GM21717 (cell line): ENCODE measurements at regions not wholly inside any gene's neighbourhood (a gene's known extent, or its start where the extent isn't known, plus 50 kb on each side); places are given as distances from the start of the nearest gene placed in this dataset.
"Not testable (repeated sequence)": the region's sequence is repeated elsewhere in the genome, so short reads cannot be mapped to it uniquely, and the experiment has no call there.

Experiments
- ATAC-seq: cut with Tn5 transposase; IDR thresholded peaks from one replicate; pipeline ENCODE4 v1.9.1; 2021; ENCODE audit warnings: mild to moderate bottlenecking, moderate library complexity; ENCODE audit not compliant: unreplicated experiment

DNA sequence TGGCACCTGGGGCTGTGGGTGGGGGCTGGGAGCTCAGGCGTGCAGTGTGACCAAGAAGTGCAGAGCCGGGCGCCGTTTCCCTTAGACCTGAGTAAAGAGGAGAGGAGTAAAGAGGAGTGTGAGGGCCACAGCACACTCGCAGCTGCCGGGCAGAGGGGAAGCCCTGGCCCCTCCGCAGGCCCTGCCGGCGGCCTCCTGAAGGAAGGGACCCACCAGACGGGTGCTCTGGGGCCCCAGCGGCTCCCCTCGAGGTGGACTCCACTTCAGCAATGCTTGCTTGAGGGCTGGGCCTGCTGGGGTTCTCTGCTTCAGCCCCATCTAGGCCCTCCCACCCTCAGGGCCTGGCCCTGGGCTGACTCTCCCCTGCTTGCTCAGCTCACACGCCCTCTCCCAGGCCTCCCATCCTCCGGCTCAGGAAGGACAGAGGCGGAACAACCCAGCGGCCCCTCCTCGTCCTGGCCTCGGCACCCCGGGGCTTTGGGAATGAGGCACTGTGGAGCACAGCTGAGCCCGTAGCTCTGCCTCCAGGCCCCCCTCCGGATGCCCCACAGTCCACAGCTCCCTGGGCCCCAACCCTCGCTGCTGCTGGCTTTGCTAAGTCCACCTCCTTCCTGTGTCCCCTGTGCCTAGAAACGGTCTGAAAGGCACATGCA is 1198.7 kb downstream of the BRD1 start:
- no peak for ATAC-seq

DNA sequence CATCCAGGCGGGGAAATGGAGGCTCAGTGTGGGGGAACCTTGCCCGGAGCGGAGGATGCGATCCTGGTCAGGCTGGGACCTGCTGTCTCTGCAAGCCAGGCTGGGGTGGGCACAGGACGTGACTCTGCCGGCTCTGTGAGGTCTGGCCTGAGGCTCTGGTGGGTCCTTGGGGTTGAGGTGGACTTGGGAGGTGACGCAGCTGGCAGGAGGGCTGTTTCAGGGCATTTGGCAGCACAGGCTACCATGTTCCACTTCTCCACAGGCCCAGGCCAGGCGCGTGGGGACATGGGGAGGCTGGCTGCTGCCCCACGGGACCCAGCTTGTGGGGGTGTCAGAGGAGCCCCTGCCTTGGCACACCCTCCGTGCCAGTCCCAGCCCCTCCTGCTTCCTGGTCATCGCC is 1199.7 kb downstream of the BRD1 start:
- ATAC-seq, result no peak

DNA sequence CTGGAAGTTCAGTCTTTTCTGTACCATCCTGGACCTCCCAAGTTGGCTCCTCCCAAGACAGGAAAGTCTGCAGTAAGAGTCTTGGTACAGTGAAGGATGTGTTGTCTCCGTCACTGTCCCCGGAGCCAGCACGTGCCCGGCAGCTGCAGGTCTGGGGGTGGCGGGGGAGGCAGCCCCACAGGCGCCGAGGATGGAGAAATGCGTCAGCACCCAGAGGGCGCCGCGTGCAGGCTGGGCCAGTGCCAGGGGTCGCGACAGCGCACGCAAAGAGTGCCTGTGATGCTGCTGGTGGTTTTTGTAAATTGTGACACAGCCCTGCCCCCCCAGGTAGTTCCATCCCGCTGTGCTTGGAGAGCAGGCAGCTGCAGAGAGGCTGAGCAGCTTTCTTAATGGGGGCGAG is 1200.5 kb downstream of the BRD1 start:
- ATAC-seq, result no peak

DNA sequence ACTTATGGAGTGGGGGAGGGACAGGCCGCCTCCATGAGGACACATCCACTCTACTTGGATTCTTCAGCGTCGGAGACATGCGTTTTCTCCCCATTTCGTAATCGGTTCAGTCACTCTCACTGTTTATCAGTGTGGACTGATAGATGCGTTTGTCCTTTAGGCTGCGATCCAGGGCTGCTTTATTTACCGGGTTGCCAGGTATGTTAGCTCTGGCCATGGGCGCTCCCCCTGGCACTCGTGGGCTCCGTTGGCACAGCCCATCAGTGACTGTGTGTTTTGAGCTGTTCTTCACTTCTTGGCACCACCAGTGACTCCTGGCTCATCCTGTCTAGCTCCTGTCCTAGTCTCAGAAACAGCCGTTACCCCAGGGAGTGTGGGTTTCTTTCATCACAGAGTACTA is 1203.3 kb downstream of the BRD1 start:
- no peak for ATAC-seq

- no peak for ATAC-seq
These were observed 1204.7 kb downstream of the BRD1 start for GRCh38 chr22:48622891-48623545.

DNA sequence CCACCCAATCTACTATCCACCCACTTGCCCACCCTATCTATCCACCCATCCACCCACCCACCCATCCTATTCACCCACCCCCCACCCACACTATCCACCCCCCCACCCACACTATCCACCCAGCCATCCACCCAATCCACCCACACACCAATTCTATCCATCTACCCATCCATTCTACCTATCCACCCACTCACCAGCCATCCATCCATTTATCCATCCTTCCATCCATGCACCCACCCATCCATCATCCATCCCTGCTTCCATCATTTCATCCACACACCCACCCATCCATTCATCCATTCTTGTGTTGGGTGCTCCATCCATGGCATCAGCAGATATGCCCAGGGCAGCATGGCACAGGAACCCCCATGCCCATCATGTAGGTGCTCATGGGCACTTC is 1206.6 kb downstream of the BRD1 start:
- ATAC-seq, result no peak

GRCh38 chr22:48620460-48620859 is 1207.2 kb downstream of the BRD1 start:
- not testable (repeated sequence) for ATAC-seq

GRCh38 chr22:48619721-48620120 is 1208.0 kb downstream of the BRD1 start:
- no peak for ATAC-seq

DNA sequence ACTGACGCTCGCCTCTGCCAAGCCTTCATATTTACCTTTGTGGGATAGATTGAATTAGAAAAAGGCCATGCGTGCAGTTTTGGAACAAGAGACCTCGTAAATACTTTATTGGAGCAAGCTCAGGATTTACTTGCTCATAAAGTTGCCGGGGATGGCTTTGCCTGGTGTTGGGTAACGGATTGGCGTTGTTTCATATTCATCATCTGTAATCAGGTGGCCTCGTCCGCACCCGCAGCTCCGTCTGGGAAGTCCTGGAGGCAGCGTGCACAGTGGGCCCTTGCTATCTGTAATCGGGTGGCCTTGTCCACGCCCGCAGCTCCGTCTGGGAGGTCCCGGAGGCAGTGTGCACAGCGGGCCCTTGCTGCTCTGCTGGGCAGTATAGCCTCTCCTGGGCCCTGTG is 1209.3 kb downstream of the BRD1 start:
- no peak for ATAC-seq

DNA sequence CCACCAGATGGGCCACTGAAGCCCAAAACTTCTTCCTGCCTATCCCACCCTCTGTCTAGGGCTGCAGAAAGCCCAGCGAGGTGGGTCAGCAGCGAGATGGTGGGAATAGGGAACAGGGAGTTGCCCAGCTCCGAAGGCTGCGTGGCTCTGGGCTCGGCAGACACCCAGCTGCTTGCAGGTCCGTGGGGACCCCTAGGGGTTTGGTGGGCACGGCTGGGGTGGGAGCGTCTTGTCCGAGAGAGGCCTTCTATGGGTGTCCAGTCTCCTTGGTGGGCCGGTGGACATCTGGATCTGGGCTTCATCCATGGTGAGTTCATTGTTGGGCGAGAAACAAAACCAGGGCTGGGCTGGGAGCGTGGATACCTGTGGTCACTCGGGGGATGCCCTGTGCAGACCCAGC is 1211.0 kb downstream of the BRD1 start:
- no peak for ATAC-seq

DNA sequence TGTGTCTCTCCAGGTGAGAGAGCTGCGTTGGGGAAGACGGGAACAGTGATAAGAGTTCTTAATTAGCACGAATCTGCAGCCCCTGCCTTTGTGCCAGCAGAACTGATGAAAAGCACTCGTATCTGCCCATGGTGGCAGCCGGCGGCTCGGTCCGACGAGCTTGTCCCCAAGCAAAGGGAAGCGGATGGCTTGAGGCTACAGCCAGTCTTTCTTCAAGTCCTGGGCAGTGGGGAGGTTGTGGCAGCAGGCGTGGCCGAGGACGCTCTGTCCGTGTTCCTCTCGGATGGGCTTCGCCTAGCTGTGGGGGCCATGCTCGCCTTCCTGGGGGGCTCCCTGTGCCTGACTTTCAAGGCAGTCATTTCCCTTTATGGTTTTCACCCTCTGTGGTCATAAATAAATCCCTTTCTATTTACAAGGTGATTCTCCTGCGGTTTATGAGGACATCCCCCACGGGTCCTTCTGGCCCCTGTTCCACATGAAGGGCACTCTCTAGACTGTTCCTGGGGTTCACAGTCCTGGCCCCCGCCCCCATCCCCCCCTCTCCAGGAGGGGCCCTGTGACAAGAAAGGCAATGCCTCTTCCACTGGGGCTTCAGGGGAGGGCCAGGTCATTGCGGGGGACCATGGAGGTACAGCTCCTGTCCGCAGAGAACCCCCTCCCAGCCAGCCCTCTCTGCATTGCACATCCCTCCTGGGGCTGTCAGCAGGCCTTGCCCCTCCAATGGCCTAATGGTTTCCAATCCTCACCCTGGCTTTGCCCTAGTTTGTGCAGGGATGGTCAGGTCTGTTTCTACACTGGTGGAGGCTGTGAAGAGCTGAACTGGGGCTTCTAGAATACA is 1212.3 kb downstream of the BRD1 start:
- ATAC-seq, result no peak

- no peak for ATAC-seq
These were observed 1214.0 kb downstream of the BRD1 start for GRCh38 chr22:48613566-48614200.

DNA sequence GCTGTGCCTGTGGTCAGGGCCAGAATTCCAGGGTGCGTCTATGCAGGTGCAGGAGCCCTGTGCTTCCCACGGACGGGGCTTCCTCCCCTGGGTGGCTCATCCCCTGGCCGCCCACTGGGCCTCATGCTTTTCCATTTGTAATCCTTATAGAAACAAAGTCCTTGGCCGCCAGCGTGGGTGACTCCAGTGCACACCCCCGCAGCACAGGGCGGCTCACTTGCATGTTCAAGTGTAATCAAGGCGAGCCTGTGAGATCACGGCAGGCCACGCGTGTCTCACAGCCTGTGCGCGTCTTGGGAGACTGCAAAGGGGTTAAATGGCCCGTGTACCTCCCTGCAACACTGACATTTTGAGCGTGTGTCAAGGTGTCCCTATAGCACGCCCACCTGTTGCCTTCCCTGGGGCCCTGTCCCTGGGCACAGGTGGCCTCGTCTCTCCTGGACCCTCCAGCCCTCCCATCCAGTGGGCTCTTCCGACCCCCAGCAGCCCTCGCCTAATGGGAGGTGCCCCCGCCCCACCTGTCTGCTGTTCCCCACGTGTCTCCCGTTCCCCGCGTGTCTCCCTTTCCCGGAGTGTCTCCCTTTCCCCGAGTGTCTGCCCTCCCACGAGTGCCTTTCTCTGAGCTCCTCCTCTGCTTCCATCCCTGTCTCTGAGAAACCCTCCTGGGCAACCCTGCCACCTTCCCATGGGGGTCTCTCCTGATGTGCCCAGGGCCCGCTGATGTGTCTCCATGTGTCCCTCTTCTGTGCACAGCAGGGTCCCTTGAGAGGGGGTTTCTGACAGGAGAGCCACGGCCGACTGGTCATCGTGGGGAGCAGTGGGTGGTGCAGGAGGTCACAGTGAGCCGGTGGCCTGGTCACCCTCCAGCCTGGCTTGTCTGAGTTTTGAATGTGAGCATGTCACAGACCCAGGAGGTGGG is 1215.3 kb downstream of the BRD1 start:
- no peak for ATAC-seq

DNA sequence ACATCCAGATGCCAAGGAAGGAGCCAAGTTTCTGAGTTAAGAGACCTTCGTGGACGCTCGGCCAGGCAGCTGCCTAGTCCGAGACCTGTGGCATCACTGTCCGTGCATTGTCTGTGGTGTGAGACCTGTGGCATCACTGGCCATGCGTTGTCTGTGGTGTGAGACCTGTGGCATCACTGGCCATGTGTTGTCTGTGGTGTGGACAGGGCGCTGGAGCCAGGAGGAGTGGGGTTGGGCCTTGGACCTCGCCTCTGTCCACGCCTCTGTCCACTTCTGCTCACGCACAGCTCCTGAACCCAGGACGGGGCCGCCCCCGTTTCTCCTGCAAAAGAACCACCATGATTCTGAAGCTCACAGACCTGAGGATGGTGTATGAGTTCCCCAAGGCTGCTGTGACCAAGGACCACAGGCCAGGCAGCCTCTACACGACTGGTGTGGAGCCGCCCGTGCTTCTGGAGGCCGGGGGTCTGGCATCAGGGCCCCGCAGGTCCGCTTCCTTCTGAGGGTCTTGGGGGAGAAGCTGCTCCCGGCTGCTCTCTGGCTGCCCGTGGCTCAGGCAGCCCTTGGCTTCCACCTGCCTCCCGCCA is 1218.3 kb downstream of the BRD1 start:
- no peak for ATAC-seq

DNA sequence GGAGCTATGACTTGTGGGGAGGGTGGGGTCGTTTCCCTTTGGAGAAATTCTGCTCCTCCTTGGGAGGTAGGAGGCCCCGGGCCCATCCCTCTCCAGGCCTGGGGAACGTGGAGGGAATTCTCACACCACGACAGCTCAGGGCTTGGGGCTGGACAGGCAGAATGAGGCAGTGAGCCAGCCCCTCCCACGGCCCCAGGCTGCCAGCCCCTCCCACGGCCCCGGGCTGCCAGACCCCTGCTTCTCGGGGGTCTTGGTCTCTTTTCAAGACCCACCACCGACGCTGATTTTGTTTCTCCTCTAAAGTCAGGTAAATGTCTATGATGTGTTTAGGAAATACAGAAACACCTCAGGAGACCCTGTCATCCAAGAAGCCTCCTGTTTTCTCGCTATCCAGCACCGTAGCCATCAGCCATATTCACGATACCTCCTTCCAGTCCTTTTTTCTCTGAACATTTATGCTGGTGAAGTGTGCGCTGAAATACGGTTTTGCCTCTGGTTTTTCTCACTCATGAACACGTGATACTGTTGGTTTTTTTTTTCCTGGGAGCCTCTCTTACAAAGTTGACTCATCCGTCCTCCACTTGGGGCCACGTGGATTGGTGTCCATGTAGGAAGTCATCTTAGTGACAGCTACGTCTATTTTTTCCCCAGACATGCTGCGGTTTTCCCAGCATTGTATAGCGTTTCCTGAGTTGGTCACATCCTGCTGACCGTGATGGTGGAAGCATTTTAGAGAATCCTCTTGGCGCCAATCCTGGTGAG is 1219.6 kb downstream of the BRD1 start:
- no peak for ATAC-seq

DNA sequence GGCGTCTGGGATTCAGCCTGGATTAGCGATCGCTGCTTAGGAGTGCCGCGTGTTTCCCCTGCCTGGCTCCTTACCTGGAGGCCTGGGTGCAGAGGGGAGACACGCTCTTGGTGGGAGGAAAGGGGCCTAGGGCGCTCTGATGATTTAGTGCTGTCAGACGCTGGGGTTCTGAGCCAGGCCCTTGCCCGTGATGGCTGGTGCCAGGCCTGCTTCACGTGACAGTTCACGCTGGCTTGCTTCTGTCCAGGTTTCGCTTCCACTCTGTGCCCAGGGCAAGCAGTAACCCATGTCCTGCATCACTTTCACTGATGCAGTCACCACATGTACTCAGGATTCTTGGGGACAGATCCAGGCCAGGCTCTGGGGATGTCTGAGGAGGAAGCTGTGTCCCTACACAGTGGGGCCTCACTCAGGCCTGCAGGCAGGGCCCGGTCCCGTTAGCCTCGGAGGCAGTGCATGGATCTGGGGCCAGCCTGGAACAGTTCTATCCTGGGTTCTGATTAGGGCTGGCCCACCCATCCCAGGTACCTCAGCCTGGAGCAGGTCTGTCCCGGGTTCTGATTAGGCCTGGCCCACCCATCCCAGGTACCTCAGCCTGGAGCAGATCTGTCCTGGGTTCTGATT is 1220.9 kb downstream of the BRD1 start:
- ATAC-seq, result no peak

GRCh38 chr22:48605856-48606481 is 1221.7 kb downstream of the BRD1 start:
- no peak for ATAC-seq

GRCh38 chr22:48605125-48605524 is 1222.5 kb downstream of the BRD1 start:
- ATAC-seq, result no peak
